Astrocyte (in vitro differentiated cells and primary cell): ENCODE measurements at regions not wholly inside any gene's neighbourhood (a gene's known extent, or its start where the extent isn't known, plus 50 kb on each side); places are given as distances from the start of the nearest gene placed in this dataset.

Source experiments
- EZH2 ChIP-seq: IDR thresholded peaks from 2 replicates; pipeline ENCODE4 v1.6.1; 2012; ENCODE audit warnings: mild to moderate bottlenecking, low read length, inconsistent platforms; ENCODE audit not compliant: insufficient read depth
- TF ChIP-seq, protein P1 (sequence below): IDR thresholded peaks from 2 replicates; pipeline ENCODE4 v1.5.1; 2011; ENCODE audit warnings: low read depth, mild to moderate bottlenecking, inconsistent platforms, low read length, moderate library complexity; ENCODE audit not compliant: insufficient read depth

DNA sequence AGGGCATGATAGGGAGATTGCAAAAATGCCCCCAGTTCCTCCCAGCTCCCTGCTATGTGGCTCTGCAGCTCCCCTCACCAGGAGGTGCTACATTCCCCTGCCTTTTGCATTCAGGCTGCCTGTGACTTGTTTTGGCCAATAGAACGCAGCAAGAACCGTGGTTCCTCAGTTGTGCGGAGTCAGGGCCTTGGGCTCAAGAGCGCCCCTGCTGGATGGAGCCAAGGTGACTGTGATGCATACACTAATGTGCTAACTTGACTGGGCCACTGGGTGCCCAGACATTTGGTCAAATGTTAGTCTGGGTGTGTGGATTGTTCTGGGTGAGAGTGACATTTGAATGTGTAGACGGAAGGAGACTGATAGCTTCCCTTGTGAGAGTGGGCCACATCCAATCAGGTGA lies 123.3 kb upstream of the MVB12B start:
- TF ChIP-seq, protein P1, sequence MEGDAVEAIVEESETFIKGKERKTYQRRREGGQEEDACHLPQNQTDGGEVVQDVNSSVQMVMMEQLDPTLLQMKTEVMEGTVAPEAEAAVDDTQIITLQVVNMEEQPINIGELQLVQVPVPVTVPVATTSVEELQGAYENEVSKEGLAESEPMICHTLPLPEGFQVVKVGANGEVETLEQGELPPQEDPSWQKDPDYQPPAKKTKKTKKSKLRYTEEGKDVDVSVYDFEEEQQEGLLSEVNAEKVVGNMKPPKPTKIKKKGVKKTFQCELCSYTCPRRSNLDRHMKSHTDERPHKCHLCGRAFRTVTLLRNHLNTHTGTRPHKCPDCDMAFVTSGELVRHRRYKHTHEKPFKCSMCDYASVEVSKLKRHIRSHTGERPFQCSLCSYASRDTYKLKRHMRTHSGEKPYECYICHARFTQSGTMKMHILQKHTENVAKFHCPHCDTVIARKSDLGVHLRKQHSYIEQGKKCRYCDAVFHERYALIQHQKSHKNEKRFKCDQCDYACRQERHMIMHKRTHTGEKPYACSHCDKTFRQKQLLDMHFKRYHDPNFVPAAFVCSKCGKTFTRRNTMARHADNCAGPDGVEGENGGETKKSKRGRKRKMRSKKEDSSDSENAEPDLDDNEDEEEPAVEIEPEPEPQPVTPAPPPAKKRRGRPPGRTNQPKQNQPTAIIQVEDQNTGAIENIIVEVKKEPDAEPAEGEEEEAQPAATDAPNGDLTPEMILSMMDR: no peak
- TF ChIP-seq EZH2: no peak
